Mesendoderm (in vitro differentiated cells): ENCODE measurements at regions not wholly inside any gene's neighbourhood (a gene's known extent, or its start where the extent isn't known, plus 50 kb on each side); places are given as distances from the start of the nearest gene placed in this dataset.
A peak's percentile ranks its signal among the peaks of the same experiment; 100 is the strongest.
"Not testable (repeated sequence)": the region's sequence is repeated elsewhere in the genome, so short reads cannot be mapped to it uniquely, and the experiment has no call there.

ENCODE experiments used
- DNase-seq: peaks from one replicate; pipeline ENCODE4 v3.0.0; 2013
- H2AK5ac ChIP-seq: 2 replicates; pipeline ENCODE4 v1.6.1; 2013; ENCODE audit warnings: low read length, inconsistent platforms
- H2BK120ac ChIP-seq: 2 replicates; pipeline ENCODE4 v1.6.1; 2013; ENCODE audit warnings: low read depth, mild to moderate bottlenecking, low read length, moderate library complexity, mixed read lengths
- H2BK15ac ChIP-seq: replicated peaks from 2 replicates; pipeline ENCODE4 v1.6.1; 2013; ENCODE audit warnings: low read depth, mild to moderate bottlenecking, moderate library complexity
- H2BK5ac ChIP-seq: 2 replicates; pipeline ENCODE4 v1.6.1; 2013; ENCODE audit warnings: low read length, inconsistent platforms
- H3K18ac ChIP-seq: 2 replicates; pipeline ENCODE4 v1.6.1; 2013; ENCODE audit warnings: mild to moderate bottlenecking, low read length, mixed read lengths
- H3K23ac ChIP-seq: one replicate; pipeline ENCODE4 v1.6.1; 2013; ENCODE audit warnings: low read length
- H3K27ac ChIP-seq: 2 replicates; pipeline ENCODE4 v1.5.1; 2013; ENCODE audit warnings: low read depth, mild to moderate bottlenecking, inconsistent platforms, low read length, moderate library complexity
- H3K27me3 ChIP-seq: 2 replicates; pipeline ENCODE4 v1.6.1; 2013; ENCODE audit warnings: low read length, control low read depth, mild to moderate bottlenecking, inconsistent platforms; ENCODE audit not compliant: insufficient read depth, poor library complexity
- H3K36me3 ChIP-seq: 2 replicates; pipeline ENCODE4 v1.6.1; 2013; ENCODE audit warnings: low read length, inconsistent platforms; ENCODE audit not compliant: control insufficient read depth, insufficient read depth
- H3K4ac ChIP-seq: one replicate; pipeline ENCODE4 v1.6.1; 2013; ENCODE audit warnings: low read depth, mild to moderate bottlenecking, low read length, moderate library complexity
- H3K4me1 ChIP-seq: 2 replicates; pipeline ENCODE4 v1.6.1; 2013; ENCODE audit warnings: low read depth, low read length, inconsistent platforms; ENCODE audit not compliant: control insufficient read depth
- H3K4me2 ChIP-seq: 2 replicates; pipeline ENCODE4 v1.6.1; 2013; ENCODE audit warnings: low read length
- H3K4me3 ChIP-seq: 2 replicates; pipeline ENCODE4 v1.5.1; 2013; ENCODE audit warnings: mild to moderate bottlenecking, low read length
- H3K56ac ChIP-seq: one replicate; pipeline ENCODE4 v1.6.1; 2013; ENCODE audit warnings: low read length
- H3K79me1 ChIP-seq: 2 replicates; pipeline ENCODE4 v1.6.1; 2013; ENCODE audit warnings: low read length, inconsistent platforms
- H3K79me2 ChIP-seq: 2 replicates; pipeline ENCODE4 v1.6.1; 2013; ENCODE audit warnings: mild to moderate bottlenecking, low read length; ENCODE audit not compliant: control insufficient read depth, insufficient read depth
- H3K9ac ChIP-seq: 2 replicates; pipeline ENCODE4 v1.6.1; 2013; ENCODE audit warnings: low read length, inconsistent platforms
- H4K5ac ChIP-seq: one replicate; pipeline ENCODE4 v1.6.1; 2013; ENCODE audit warnings: low read length
- H4K8ac ChIP-seq: one replicate; pipeline ENCODE4 v1.6.1; 2013; ENCODE audit warnings: low read depth, mild to moderate bottlenecking, control low read depth, low read length, moderate library complexity
- WGBS: extraction: QIAGEN DNeasy Blood & Tissue Kit; methylation state at CpG from one replicate; pipeline ENCODE4 v1.1.7; 2013; ENCODE audit warnings: low lambda C conversion rate, missing lambda C conversion rate; ENCODE audit not compliant: insufficient coverage; ENCODE audit errors: extremely low coverage; 5-methylcytosine and 5-hydroxymethylcytosine counted together

DNA sequence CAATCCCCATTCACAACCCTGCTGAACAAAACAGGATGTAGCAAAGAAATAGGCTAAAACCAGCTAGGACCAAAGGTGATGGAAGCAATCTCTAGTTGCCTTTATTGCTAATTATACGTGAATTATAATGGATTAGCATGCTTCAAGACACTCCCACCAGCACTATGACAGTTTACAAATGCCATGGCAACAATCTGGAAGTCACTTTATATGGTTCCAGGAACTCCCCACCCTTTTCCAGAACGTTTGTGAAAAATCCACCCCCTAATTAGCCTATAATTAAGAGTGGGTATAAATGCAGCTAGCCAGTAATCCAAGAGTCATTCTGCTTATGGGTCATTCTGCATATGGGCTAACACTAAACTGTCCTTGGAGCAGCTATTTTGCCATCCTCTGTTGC is 328.7 kb downstream of the FLRT2 start:
- no peak overlapping the region for H3K27ac ChIP-seq
- no peak overlapping the region for H2BK5ac ChIP-seq
- no peak overlapping the region for H3K18ac ChIP-seq
- no peak overlapping the region for H3K23ac ChIP-seq
- H2BK15ac ChIP-seq = no peak overlapping the region
- DNase-seq = no peak
- no peak overlapping the region for H2BK120ac ChIP-seq
- H3K56ac ChIP-seq = no peak overlapping the region
- H4K5ac ChIP-seq = no peak overlapping the region
- no peak overlapping the region for H3K4me2 ChIP-seq
- no peaks in the 10 kb centered on the region for H3K79me2 ChIP-seq
- H2AK5ac ChIP-seq = no peak overlapping the region
- H3K36me3 ChIP-seq = no peaks in the 10 kb centered on the region
- H3K4ac ChIP-seq = no peak overlapping the region
- H4K8ac ChIP-seq = no peak overlapping the region
- H3K79me1 ChIP-seq = no peaks in the 10 kb centered on the region
- no peak overlapping the region for H3K4me3 ChIP-seq
- no peaks in the 10 kb centered on the region for H3K4me1 ChIP-seq
- H3K27me3 ChIP-seq = no peaks in the 10 kb centered on the region
- WGBS = no CpG with 5 or more reads among the region's 2 CpGs
- no peak overlapping the region for H3K9ac ChIP-seq

DNA sequence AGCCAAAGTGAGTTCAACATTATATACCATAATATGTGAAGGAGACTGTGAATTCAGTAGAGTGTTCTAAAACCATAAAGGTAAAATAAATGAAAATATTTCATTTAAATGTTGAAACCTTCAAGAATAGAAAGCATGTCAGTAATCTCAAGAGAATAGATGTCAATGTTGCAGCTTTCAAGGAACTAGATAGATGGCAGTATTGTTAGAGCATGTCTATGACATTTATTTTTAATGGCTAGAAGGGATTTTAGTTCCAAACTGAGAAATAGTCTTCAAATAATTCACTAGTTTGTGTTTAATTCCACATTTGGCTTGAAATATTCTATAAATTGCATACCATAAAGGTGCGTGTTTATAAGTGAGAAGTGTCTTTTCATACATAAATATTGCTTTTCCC is 326.5 kb downstream of the FLRT2 start:
- no peak overlapping the region for H4K8ac ChIP-seq
- no peak overlapping the region for H3K4ac ChIP-seq
- no peak overlapping the region for H3K9ac ChIP-seq
- H3K4me2 ChIP-seq = no peak overlapping the region
- no peak overlapping the region for H3K27ac ChIP-seq
- no peaks in the 10 kb centered on the region for H3K79me2 ChIP-seq
- no peak overlapping the region for H2BK5ac ChIP-seq
- no CpG with 5 or more reads among the region's 1 CpG for WGBS
- no peak overlapping the region for H2BK120ac ChIP-seq
- no peaks in the 10 kb centered on the region for H3K4me1 ChIP-seq
- H3K18ac ChIP-seq = no peak overlapping the region
- H3K56ac ChIP-seq = no peak overlapping the region
- H4K5ac ChIP-seq = no peak overlapping the region
- no peaks in the 10 kb centered on the region for H3K36me3 ChIP-seq
- no peak overlapping the region for H2AK5ac ChIP-seq
- H2BK15ac ChIP-seq = no peak overlapping the region
- H3K79me1 ChIP-seq = no peaks in the 10 kb centered on the region
- H3K27me3 ChIP-seq = no peaks in the 10 kb centered on the region
- H3K4me3 ChIP-seq = no peak overlapping the region
- DNase-seq = peak; percentile 5
- no peak overlapping the region for H3K23ac ChIP-seq

DNA sequence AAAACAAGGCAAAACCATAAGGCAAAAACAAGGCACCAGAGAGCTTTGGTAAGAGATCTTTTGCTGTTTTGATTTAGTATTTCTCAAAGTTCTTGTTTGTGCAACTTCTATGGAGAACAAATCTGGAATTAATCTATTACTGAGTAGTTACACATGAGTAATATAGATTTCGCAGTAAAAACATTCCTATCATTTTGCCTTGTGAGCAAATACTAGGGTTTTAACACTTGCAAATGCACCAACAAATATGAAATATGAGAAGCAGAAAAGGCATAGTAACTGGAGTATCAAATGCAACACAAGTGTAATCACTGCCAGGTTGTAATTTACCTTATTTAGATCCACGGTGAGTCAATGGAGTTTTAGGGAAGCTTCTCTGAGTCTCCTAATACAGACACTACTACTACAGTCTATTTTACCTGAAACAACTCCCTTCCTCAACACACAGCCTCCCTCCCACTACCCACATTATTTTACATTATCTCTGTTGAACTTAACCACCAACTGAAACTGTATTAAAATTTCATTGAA is 324.1 kb downstream of the FLRT2 start:
- DNase-seq = no peak

DNA sequence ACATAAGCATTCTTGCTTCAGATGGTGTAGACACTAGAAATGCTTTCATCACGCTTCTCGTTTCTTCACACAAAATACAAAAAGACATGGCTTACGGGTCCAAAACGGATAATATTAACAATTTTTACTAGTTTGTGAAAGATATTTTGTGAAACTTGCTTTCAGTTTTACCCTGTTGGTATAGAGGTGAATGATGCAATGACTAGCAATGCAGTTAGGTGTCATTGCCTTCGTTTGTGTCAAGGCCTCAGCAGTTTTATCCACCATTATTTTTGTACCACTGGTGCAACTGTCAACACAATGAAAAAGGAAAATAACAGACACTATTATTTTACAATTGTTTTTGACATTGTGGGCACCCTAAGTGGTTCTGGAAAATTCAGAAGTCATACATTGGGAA is 323.0 kb downstream of the FLRT2 start:
- H2BK5ac ChIP-seq = no peak overlapping the region
- H4K8ac ChIP-seq = no peak overlapping the region
- H3K9ac ChIP-seq = no peak overlapping the region
- WGBS = no CpG with 5 or more reads among the region's 5 CpGs
- H3K36me3 ChIP-seq = no peaks in the 10 kb centered on the region
- no peaks in the 10 kb centered on the region for H3K79me2 ChIP-seq
- H3K4me3 ChIP-seq = no peak overlapping the region
- H3K4ac ChIP-seq = no peak overlapping the region
- no peak overlapping the region for H2AK5ac ChIP-seq
- no peak overlapping the region for H3K23ac ChIP-seq
- no peak overlapping the region for H4K5ac ChIP-seq
- no peaks in the 10 kb centered on the region for H3K4me1 ChIP-seq
- peak; percentile 5 for DNase-seq
- peak overlapping the region; percentile 73 for H2BK120ac ChIP-seq
- H2BK15ac ChIP-seq = no peak overlapping the region
- H3K4me2 ChIP-seq = no peak overlapping the region
- H3K18ac ChIP-seq = no peak overlapping the region
- no peak overlapping the region for H3K56ac ChIP-seq
- no peaks in the 10 kb centered on the region for H3K27me3 ChIP-seq
- no peak overlapping the region for H3K27ac ChIP-seq
- no peaks in the 10 kb centered on the region for H3K79me1 ChIP-seq

More for the DNA sequence above, 324.1 kb downstream of the FLRT2 start:
- H3K79me2 ChIP-seq = no peaks in the 10 kb centered on the region
- no peaks in the 10 kb centered on the region for H3K36me3 ChIP-seq
- H3K18ac ChIP-seq = no peak overlapping the region
- no peak overlapping the region for H3K4ac ChIP-seq
- H3K56ac ChIP-seq = no peak overlapping the region
- no peaks in the 10 kb centered on the region for H3K79me1 ChIP-seq
- no peak overlapping the region for H3K27ac ChIP-seq
- no peaks in the 10 kb centered on the region for H3K4me1 ChIP-seq
- WGBS = no CpG with 5 or more reads among the region's 2 CpGs
- H3K4me3 ChIP-seq = no peak overlapping the region
- H4K8ac ChIP-seq = no peak overlapping the region
- H2AK5ac ChIP-seq = no peak overlapping the region
- no peak overlapping the region for H2BK120ac ChIP-seq
- H3K4me2 ChIP-seq = no peak overlapping the region
- no peak overlapping the region for H3K23ac ChIP-seq
- no peaks in the 10 kb centered on the region for H3K27me3 ChIP-seq
- H4K5ac ChIP-seq = no peak overlapping the region
- no peak overlapping the region for H3K9ac ChIP-seq
- no peak overlapping the region for H2BK15ac ChIP-seq
- H2BK5ac ChIP-seq = no peak overlapping the region

DNA sequence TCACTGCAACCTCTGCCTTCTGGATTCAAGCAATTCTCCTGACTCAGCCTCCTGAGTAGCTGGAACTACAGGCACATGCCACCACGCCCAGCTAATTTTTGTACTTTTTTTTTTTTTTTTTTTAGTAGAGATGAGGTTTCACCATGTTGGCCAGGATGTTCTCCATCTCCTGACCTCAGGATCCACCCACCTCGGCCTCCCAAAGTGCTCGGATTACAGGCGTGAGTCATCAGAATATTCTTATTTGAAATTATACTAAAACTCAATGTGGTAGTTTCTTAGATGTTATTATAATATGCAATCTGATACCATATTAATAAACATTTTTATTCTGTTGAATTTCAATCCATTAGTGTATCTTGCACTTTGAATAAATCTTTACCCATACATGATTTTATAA is 322.2 kb downstream of the FLRT2 start:
- no CpG with 5 or more reads among the region's 4 CpGs for WGBS
- H3K4me3 ChIP-seq, H3K36me3 ChIP-seq: not testable (repeated sequence)

DNA sequence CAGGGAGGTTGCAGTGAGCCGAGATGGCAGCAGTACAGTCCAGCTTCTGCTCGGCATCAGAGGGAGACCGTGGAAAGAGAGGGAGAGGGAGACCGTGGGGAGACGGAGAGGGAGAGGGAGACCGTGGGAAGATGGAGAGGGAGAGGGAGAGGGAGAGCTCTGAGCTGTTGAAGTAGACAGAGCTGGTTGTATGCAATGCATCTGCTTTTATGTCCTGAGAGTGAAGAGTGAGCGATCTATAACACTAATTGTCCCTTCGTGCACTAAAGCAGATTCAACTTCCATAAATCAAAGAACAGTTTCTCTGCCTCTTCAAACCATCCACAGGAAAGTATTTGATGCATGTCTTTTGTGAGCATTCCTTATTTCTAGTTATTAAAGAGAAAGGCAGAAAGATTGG is 300.6 kb downstream of the FLRT2 start:
- not testable (repeated sequence) for H3K79me2 ChIP-seq, H3K36me3 ChIP-seq, H2AK5ac ChIP-seq, H2BK15ac ChIP-seq, H3K79me1 ChIP-seq, H2BK120ac ChIP-seq, H3K4me3 ChIP-seq, H4K5ac ChIP-seq, H2BK5ac ChIP-seq, H3K4me1 ChIP-seq, H3K9ac ChIP-seq, DNase-seq, H3K18ac ChIP-seq, H3K27me3 ChIP-seq, H3K23ac ChIP-seq, H3K56ac ChIP-seq, H3K4ac ChIP-seq, H3K4me2 ChIP-seq, H3K27ac ChIP-seq, H4K8ac ChIP-seq
- no CpG with 5 or more reads among the region's 8 CpGs for WGBS

More for the DNA sequence above, 322.2 kb downstream of the FLRT2 start:
- not testable (repeated sequence) for H3K27ac ChIP-seq, H3K56ac ChIP-seq, H3K27me3 ChIP-seq, H4K8ac ChIP-seq, H2AK5ac ChIP-seq, H2BK15ac ChIP-seq, H3K79me2 ChIP-seq, H3K23ac ChIP-seq, H2BK5ac ChIP-seq, H3K18ac ChIP-seq, H3K9ac ChIP-seq, H3K4me1 ChIP-seq, H3K4me2 ChIP-seq, H3K79me1 ChIP-seq, H2BK120ac ChIP-seq, H4K5ac ChIP-seq, H3K4ac ChIP-seq, DNase-seq
